CD8-positive, alpha-beta memory T cell (primary cell): ENCODE measurements at regions not wholly inside any gene's neighbourhood (a gene's known extent, or its start where the extent isn't known, plus 50 kb on each side); places are given as distances from the start of the nearest gene placed in this dataset.

Experiments used
- CTCF ChIA-PET: fragments of 350-600 bp; sonication (Branson Sonifier 250); formaldehyde crosslinking; loops from one replicate; lab custom pipeline; 2021; ENCODE audit warnings: antibody characterized with exemption; lab: Charles Lee
- POLR2A ChIA-PET: fragments of 350-600 bp; sonication (Branson Sonifier 250); formaldehyde crosslinking; loops from one replicate; lab custom pipeline; 2021; ENCODE audit warnings: antibody characterized with exemption; lab: Charles Lee
- DNase-seq, 5 donors: peaks; one replicate each; pipeline versions ENCODE4 v3.0.0 to v3.0.0-alpha.2; 2020 to 2022; ENCODE audit warnings: mixed read lengths in 1 of 5
- H3K27ac ChIP-seq: one replicate; pipeline ENCODE4 v1.7.0; 2013; ENCODE audit warnings: low read depth, mild to moderate bottlenecking, low read length, moderate library complexity
- H3K27me3 ChIP-seq: 2 replicates; pipeline ENCODE4 v1.7.0; 2013; ENCODE audit warnings: low read length, mild to moderate bottlenecking; ENCODE audit not compliant: insufficient read depth, poor library complexity, severe bottlenecking
- H3K36me3 ChIP-seq: 2 replicates; pipeline ENCODE4 v1.7.0; 2013; ENCODE audit warnings: mild to moderate bottlenecking, low read length, moderate library complexity; ENCODE audit not compliant: insufficient read depth
- H3K4me1 ChIP-seq: 2 replicates; pipeline ENCODE4 v1.7.0; 2013; ENCODE audit warnings: mild to moderate bottlenecking, low read length, moderate library complexity; ENCODE audit not compliant: insufficient read depth
- H3K4me3 ChIP-seq: 2 replicates; pipeline ENCODE4 v1.7.0; 2013; ENCODE audit warnings: mild to moderate bottlenecking, low read length
- H3K9me3 ChIP-seq: 2 replicates; pipeline ENCODE4 v1.7.0; 2013; ENCODE audit warnings: mild to moderate bottlenecking, low read length
- H3K27ac Mint-ChIP-seq, 8 donors: one replicate each; pipeline ENCODE4 v1.8.0; 2020 to 2021; ENCODE audit warnings: mixed read lengths in 8 of 8, mild to moderate bottlenecking in 6 of 8, inconsistent platforms in 3 of 8, moderate library complexity in 3 of 8
- H3K27me3 Mint-ChIP-seq, 2 donors: one replicate each; pipeline ENCODE4 v1.8.0; 2020 to 2021; ENCODE audit warnings: mixed read lengths in 2 of 2, mild to moderate bottlenecking in 1 of 2, moderate library complexity in 1 of 2
- H3K36me3 Mint-ChIP-seq, 3 donors: one replicate each; pipeline ENCODE4 v1.8.0; 2020 to 2021; ENCODE audit warnings: mixed read lengths in 3 of 3, inconsistent platforms in 1 of 3, mild to moderate bottlenecking in 1 of 3
- H3K4me1 Mint-ChIP-seq, 3 donors: one replicate each; pipeline ENCODE4 v1.8.0; 2020 to 2021; ENCODE audit warnings: mixed read lengths in 3 of 3, inconsistent platforms in 1 of 3, mild to moderate bottlenecking in 1 of 3
- H3K4me3 Mint-ChIP-seq, 7 donors: one replicate each; pipeline ENCODE4 v1.8.0; 2020 to 2021; ENCODE audit warnings: mixed read lengths in 7 of 7, mild to moderate bottlenecking in 6 of 7, moderate library complexity in 4 of 7, inconsistent platforms in 2 of 7
- H3K9me3 Mint-ChIP-seq, 5 donors: one replicate each; pipeline ENCODE4 v1.8.0; 2020 to 2022; ENCODE audit warnings: mixed read lengths in 5 of 5, mild to moderate bottlenecking in 3 of 5, moderate library complexity in 2 of 5, inconsistent platforms in 1 of 5

- Mint-ChIP-seq H3K36me3 (no peaks in the 10 kb centered on the region), H3K4me3 (no peak overlapping the region), H3K9me3 (peaks cover 0 to 3% (median 2%) of the 10 kb centered on the region in 5 donors), H3K27ac (no peak overlapping the region), H3K27me3 (no peaks in the 10 kb centered on the region), H3K4me1 (no peaks in the 10 kb centered on the region)
- H3K27me3 ChIP-seq, result no peaks in the 10 kb centered on the region
- POLR2A ChIA-PET, result no interaction called here
- CTCF ChIA-PET, result no interaction called here
- no peaks in the 10 kb centered on the region for H3K9me3 ChIP-seq
- DNase-seq, result no peak
- no peaks in the 10 kb centered on the region for H3K4me1 ChIP-seq
- H3K27ac ChIP-seq, result no peak overlapping the region
- no peaks in the 10 kb centered on the region for H3K36me3 ChIP-seq
- H3K4me3 ChIP-seq, result no peak overlapping the region
Measured at GRCh38 chr6:113403966-113404595, 453.1 kb upstream of the MARCKS start.

GRCh38 chr6:113405326-113406047 is 451.7 kb upstream of the MARCKS start:
- Mint-ChIP-seq H3K27me3 (no peaks in the 10 kb centered on the region), H3K4me3 (no peak overlapping the region), H3K36me3 (no peaks in the 10 kb centered on the region), H3K4me1 (no peaks in the 10 kb centered on the region), H3K27ac (no peak overlapping the region), H3K9me3 (no peaks in the 10 kb centered on the region)
- Histone ChIP-seq H3K27ac (no peak overlapping the region), H3K36me3 (no peaks in the 10 kb centered on the region), H3K27me3 (no peaks in the 10 kb centered on the region), H3K4me3 (no peak overlapping the region), H3K9me3 (no peaks in the 10 kb centered on the region), H3K4me1 (no peaks in the 10 kb centered on the region)
- CTCF ChIA-PET, result no interaction called here
- POLR2A ChIA-PET, result no interaction called here
- no peak for DNase-seq

DNA sequence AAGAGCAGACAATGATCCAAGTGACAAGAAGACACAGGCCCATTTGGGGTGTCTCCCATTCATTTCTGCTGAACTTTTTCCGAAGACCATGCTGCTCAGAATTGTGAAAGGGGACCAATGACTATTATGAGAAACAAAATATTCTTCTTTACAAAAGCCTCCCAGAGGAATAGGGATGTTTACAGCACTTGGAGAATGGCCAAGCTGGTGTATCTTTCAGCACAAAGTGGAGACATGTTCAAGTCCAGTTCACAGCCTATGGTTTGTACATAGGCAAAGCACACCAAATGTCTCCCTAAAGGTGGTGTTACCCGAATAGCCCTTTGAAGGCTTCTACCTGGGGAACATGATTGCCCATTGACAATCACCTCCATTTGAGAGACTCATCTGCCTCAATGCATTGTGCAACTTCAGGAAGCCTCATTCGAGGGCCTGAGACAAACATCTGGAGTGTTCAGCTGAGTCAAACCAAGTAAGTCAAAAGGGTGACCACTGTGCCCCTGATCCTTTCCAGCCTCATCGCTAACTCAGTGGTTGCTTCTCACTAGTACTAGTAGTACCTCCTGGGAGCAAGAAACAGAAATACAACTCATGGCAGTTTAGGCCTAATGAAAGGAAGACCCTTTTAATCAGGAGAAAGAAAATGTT is 451.0 kb upstream of the MARCKS start:
- Histone ChIP-seq H3K27me3 (no peaks in the 10 kb centered on the region), H3K4me3 (no peak overlapping the region), H3K4me1 (no peaks in the 10 kb centered on the region), H3K36me3 (no peaks in the 10 kb centered on the region), H3K27ac (no peak overlapping the region), H3K9me3 (no peaks in the 10 kb centered on the region)
- no peak overlapping the region for H3K27ac Mint-ChIP-seq
- no peaks in the 10 kb centered on the region for H3K27me3 Mint-ChIP-seq
- ChIA-PET CTCF (no interaction called here), POLR2A (no interaction called here)
- H3K36me3 Mint-ChIP-seq, result no peaks in the 10 kb centered on the region
- no peak overlapping the region for H3K4me3 Mint-ChIP-seq
- no peak for DNase-seq
- H3K4me1 Mint-ChIP-seq, result no peaks in the 10 kb centered on the region
- H3K9me3 Mint-ChIP-seq, result no peaks in the 10 kb centered on the region

DNA sequence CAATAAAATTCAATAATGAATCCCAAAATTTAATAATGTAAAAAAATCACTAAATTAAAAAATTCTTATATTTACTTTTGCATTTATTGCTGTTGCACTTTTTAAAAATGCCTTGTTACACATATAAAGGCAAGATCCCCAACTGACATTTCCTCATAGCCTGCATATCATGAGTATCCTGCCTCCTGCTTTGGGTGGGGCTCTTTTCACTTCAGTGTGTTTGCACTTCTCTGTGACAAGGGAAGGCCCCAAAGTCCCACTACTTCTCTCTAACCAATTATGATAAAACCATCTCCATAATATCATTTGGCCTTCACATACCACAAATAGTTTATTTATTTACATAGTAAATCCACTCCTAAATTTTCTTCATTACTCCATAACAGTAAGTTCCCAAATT is 446.1 kb upstream of the MARCKS start:
- DNase-seq, result no peak
- CTCF ChIA-PET, result no interaction called here
- H3K27ac ChIP-seq, result no peak overlapping the region
- H3K4me3 Mint-ChIP-seq, result no peak overlapping the region
- no peak overlapping the region for H3K4me3 ChIP-seq
- POLR2A ChIA-PET, result no interaction called here
- H3K4me1 ChIP-seq, result no peaks in the 10 kb centered on the region
- no peaks in the 10 kb centered on the region for H3K36me3 Mint-ChIP-seq
- no peaks in the 10 kb centered on the region for H3K4me1 Mint-ChIP-seq
- no peaks in the 10 kb centered on the region for H3K9me3 ChIP-seq
- no peaks in the 10 kb centered on the region for H3K27me3 Mint-ChIP-seq
- no peak overlapping the region for H3K27ac Mint-ChIP-seq
- H3K27me3 ChIP-seq, result no peaks in the 10 kb centered on the region
- H3K9me3 Mint-ChIP-seq, result no peaks in the 10 kb centered on the region
- H3K36me3 ChIP-seq, result no peaks in the 10 kb centered on the region

DNA sequence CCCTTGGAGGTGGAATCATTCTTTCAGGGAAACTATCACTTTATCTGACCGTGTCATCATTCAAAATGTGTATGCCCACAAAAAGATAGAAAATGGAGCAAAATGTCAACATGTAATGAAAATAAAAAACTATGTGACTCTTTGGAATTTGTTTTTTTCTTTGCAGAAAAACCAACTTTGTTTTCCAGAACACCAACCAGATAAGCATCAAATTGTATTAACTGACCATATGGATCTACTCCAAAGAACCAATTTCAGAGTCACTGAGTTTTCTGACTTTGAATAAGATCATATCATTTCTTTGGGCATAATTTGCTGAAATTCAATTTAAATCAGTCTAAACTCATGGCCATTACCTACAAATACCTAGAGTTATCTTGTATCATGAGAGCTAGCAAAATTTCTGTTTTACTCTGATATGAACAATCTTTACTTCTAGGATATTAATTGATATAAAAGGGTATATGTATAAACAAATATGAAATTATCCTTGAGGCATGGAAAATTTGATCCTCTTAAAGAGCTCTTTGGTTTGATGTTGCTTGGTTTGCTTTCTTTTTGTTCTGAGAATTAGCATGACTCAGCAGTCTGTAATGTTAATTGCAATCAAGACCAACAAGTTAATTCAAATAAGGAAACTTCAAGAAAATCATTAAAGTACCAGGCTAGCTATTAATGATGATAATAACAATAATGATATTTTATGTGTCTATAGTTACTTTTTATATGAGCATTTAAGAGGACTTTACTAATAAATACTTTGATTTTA is 444.4 kb upstream of the MARCKS start:
- ChIA-PET CTCF (no interaction called here), POLR2A (no interaction called here)
- Mint-ChIP-seq H3K27ac (no peak overlapping the region), H3K4me1 (no peaks in the 10 kb centered on the region), H3K9me3 (peaks cover 0 to 5% (median 0%) of the 10 kb centered on the region in 5 donors), H3K27me3 (no peaks in the 10 kb centered on the region), H3K36me3 (no peaks in the 10 kb centered on the region), H3K4me3 (no peak overlapping the region)
- no peak for DNase-seq
- no peaks in the 10 kb centered on the region for H3K9me3 ChIP-seq
- H3K4me1 ChIP-seq, result no peaks in the 10 kb centered on the region
- no peaks in the 10 kb centered on the region for H3K27me3 ChIP-seq
- H3K4me3 ChIP-seq, result no peak overlapping the region
- H3K27ac ChIP-seq, result no peak overlapping the region
- H3K36me3 ChIP-seq, result no peaks in the 10 kb centered on the region

GRCh38 chr6:113414511-113414910 is 442.6 kb upstream of the MARCKS start:
- CTCF ChIA-PET, result no interaction called here
- no peaks in the 10 kb centered on the region for H3K4me1 Mint-ChIP-seq
- Histone ChIP-seq H3K27ac (no peak overlapping the region), H3K36me3 (no peaks in the 10 kb centered on the region), H3K4me1 (no peaks in the 10 kb centered on the region), H3K27me3 (no peaks in the 10 kb centered on the region), H3K9me3 (no peaks in the 10 kb centered on the region), H3K4me3 (no peak overlapping the region)
- H3K27ac Mint-ChIP-seq, result no peak overlapping the region
- H3K36me3 Mint-ChIP-seq, result no peaks in the 10 kb centered on the region
- no peak overlapping the region for H3K4me3 Mint-ChIP-seq
- H3K27me3 Mint-ChIP-seq, result no peaks in the 10 kb centered on the region
- no peak for DNase-seq
- H3K9me3 Mint-ChIP-seq, result peaks cover 0 to 5% (median 0%) of the 10 kb centered on the region in 5 donors
- POLR2A ChIA-PET, result no interaction called here

DNA sequence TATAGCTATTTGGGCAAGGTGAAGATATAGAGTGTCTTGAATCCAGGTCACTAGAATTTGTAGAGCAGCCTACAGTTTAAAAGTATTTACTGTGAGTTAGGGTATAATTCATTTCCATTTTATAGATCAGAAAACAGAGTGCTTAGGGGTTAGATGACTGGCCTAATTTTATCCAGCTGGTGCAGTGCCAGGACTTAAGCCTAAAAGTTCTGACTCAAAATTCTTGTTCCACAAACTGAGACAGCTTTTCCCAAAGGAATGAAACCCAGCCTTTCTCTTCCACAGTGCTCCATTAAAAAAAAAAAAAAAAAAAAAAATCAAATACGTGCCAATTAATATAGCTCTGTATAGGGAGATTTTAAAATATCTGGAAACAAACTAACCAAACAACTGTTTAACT is 441.0 kb upstream of the MARCKS start:
- H3K4me1 ChIP-seq, result no peaks in the 10 kb centered on the region
- H3K9me3 ChIP-seq, result no peaks in the 10 kb centered on the region
- H3K27me3 ChIP-seq, result no peaks in the 10 kb centered on the region
- Mint-ChIP-seq H3K27ac (no peak overlapping the region), H3K4me3 (no peak overlapping the region), H3K9me3 (peaks cover 0 to 8% (median 0%) of the 10 kb centered on the region in 5 donors), H3K4me1 (no peaks in the 10 kb centered on the region), H3K36me3 (no peaks in the 10 kb centered on the region), H3K27me3 (no peaks in the 10 kb centered on the region)
- CTCF ChIA-PET, result no interaction called here
- POLR2A ChIA-PET, result no interaction called here
- no peaks in the 10 kb centered on the region for H3K36me3 ChIP-seq
- H3K4me3 ChIP-seq, result no peak overlapping the region
- H3K27ac ChIP-seq, result no peak overlapping the region
- no peak for DNase-seq

DNA sequence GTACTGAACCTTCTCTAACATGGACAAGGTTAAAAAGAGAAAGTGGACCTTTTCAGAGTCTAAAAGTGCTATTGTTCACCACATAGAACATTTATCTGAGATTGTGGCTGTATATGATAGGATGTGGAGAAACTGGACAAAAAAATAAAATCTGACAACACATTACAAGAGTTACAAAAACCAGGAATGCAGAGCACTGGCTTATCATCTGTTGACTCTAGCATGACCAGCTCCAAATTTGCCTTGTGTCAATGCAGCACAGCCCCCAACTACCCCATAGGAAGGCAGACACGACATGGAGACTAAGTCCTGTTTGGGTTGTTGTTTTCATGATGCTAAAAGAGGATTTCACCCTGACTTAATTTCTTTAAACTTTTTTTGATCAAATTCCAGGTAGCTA is 436.9 kb upstream of the MARCKS start:
- POLR2A ChIA-PET, result no interaction called here

More for the DNA sequence above, 436.9 kb upstream of the MARCKS start:
- Mint-ChIP-seq H3K4me1 (no peaks in the 10 kb centered on the region), H3K4me3 (no peak overlapping the region), H3K27ac (no peak overlapping the region), H3K36me3 (no peaks in the 10 kb centered on the region), H3K27me3 (peaks cover 0 to 3% of the 10 kb centered on the region in 2 donors), H3K9me3 (peaks cover 0 to 8% (median 0%) of the 10 kb centered on the region in 5 donors)
- H3K4me3 ChIP-seq, result no peak overlapping the region
- no peaks in the 10 kb centered on the region for H3K9me3 ChIP-seq
- no peaks in the 10 kb centered on the region for H3K36me3 ChIP-seq
- CTCF ChIA-PET, result no interaction called here
- no peaks in the 10 kb centered on the region for H3K27me3 ChIP-seq
- H3K4me1 ChIP-seq, result no peaks in the 10 kb centered on the region
- H3K27ac ChIP-seq, result no peak overlapping the region
- DNase-seq, result no peak
